CD4-positive, alpha-beta T cell treated with Interferon gamma for 1 hour (primary cell): ENCODE measurements at regions not wholly inside any gene's neighbourhood (a gene's known extent, or its start where the extent isn't known, plus 50 kb on each side); places are given as distances from the start of the nearest gene placed in this dataset.
"Not testable (repeated sequence)": the region's sequence is repeated elsewhere in the genome, so short reads cannot be mapped to it uniquely, and the experiment has no call there.

Source experiments
- DNase-seq: peaks from one replicate; pipeline ENCODE4 v3.0.0-alpha.2; 2020

- no peak for DNase-seq
Observed at GRCh38 chr13:73833325-73834070, 300.7 kb downstream of the KLF12 start.

- no peak for DNase-seq
Observed at GRCh38 chr13:73832825-73833224, 301.4 kb downstream of the KLF12 start.

GRCh38 chr13:73832128-73832588, 302.0 kb downstream of the KLF12 start:
- no peak for DNase-seq

GRCh38 chr13:73829416-73829815, 304.8 kb downstream of the KLF12 start:
- DNase-seq: no peak

- DNase-seq: no peak
Observed at GRCh38 chr13:73828811-73829210, 305.4 kb downstream of the KLF12 start.

- no peak for DNase-seq
Observed at GRCh38 chr13:73827434-73827833, 306.8 kb downstream of the KLF12 start.

- no peak for DNase-seq
Observed at GRCh38 chr13:73825143-73825542, 309.1 kb downstream of the KLF12 start.

GRCh38 chr13:73822668-73823592, 311.3 kb downstream of the KLF12 start:
- no peak for DNase-seq

- no peak for DNase-seq
Observed at GRCh38 chr13:73820688-73821087, 313.5 kb downstream of the KLF12 start.

- no peak for DNase-seq
Observed at GRCh38 chr13:73820285-73820684, 313.9 kb downstream of the KLF12 start.

- no peak for DNase-seq
Observed at GRCh38 chr13:73819711-73820110, 314.5 kb downstream of the KLF12 start.

GRCh38 chr13:73816702-73817101, 317.5 kb downstream of the KLF12 start:
- no peak for DNase-seq

GRCh38 chr13:73815796-73816195, 318.4 kb downstream of the KLF12 start:
- no peak for DNase-seq

GRCh38 chr13:73810647-73811046, 323.6 kb downstream of the KLF12 start:
- DNase-seq: no peak

- DNase-seq: no peak
Observed at GRCh38 chr13:73809561-73809960, 324.6 kb downstream of the KLF12 start.

GRCh38 chr13:73808318-73808717, 325.9 kb downstream of the KLF12 start:
- no peak for DNase-seq

GRCh38 chr13:73805326-73805958, 328.8 kb downstream of the KLF12 start:
- DNase-seq: not testable (repeated sequence)

GRCh38 chr13:73803997-73804396, 330.2 kb downstream of the KLF12 start:
- no peak for DNase-seq

- no peak for DNase-seq
Observed at GRCh38 chr13:73800011-73800410, 334.2 kb downstream of the KLF12 start.

- no peak for DNase-seq
Observed at GRCh38 chr13:73794755-73795154, 339.4 kb downstream of the KLF12 start.

- no peak for DNase-seq
Observed at GRCh38 chr13:73793361-73793760, 340.8 kb downstream of the KLF12 start.

GRCh38 chr13:73792796-73793195, 341.4 kb downstream of the KLF12 start:
- no peak for DNase-seq
